ENCODE measurements at regions not wholly inside any gene's neighbourhood (a gene's known extent, or its start where the extent isn't known, plus 50 kb on each side); places are given as distances from the start of the nearest gene placed in this dataset.

GRCh38 chr5:105947461-105947860 lies 1723.3 kb downstream of the EFNA5 start:
- no peak for DNase-seq

- no peak for DNase-seq
These were observed 1725.3 kb downstream of the EFNA5 start for GRCh38 chr5:105945203-105945972.

- no peak for DNase-seq
These were observed 1730.6 kb downstream of the EFNA5 start for GRCh38 chr5:105940181-105940580.

- DNase-seq: no peak
These were observed 1736.6 kb downstream of the EFNA5 start for GRCh38 chr5:105934171-105934570.

GRCh38 chr5:105931881-105932421 lies 1738.8 kb downstream of the EFNA5 start:
- no peak for DNase-seq

- DNase-seq: no peak
These were observed 1740.9 kb downstream of the EFNA5 start for GRCh38 chr5:105929858-105930257.

- no peak for DNase-seq
These were observed 1746.4 kb downstream of the EFNA5 start for GRCh38 chr5:105924366-105924765.

GRCh38 chr5:105922574-105922973 lies 1748.2 kb downstream of the EFNA5 start:
- no peak for DNase-seq

GRCh38 chr5:105922080-105922479 lies 1748.7 kb downstream of the EFNA5 start:
- DNase-seq: no peak

- no peak for DNase-seq
These were observed 1753.5 kb downstream of the EFNA5 start for GRCh38 chr5:105917189-105917588.

GRCh38 chr5:105907016-105907415 lies 1763.7 kb downstream of the EFNA5 start:
- no peak for DNase-seq

GRCh38 chr5:105905392-105905791 lies 1765.3 kb downstream of the EFNA5 start:
- no peak for DNase-seq

- DNase-seq: no peak
These were observed 1767.7 kb downstream of the EFNA5 start for GRCh38 chr5:105903069-105903468.

GRCh38 chr5:105899726-105900125 lies 1771.0 kb downstream of the EFNA5 start:
- DNase-seq: no peak

- no peak for DNase-seq
These were observed 1772.6 kb downstream of the EFNA5 start for GRCh38 chr5:105898183-105898582.

GRCh38 chr5:105885266-105885665 lies 1785.5 kb downstream of the EFNA5 start:
- DNase-seq: no peak

GRCh38 chr5:105882956-105883481 lies 1787.7 kb downstream of the EFNA5 start:
- DNase-seq: no peak

GRCh38 chr5:105878402-105878801 lies 1792.3 kb downstream of the EFNA5 start:
- DNase-seq: no peak

GRCh38 chr5:105877592-105877991 lies 1793.1 kb downstream of the EFNA5 start:
- no peak for DNase-seq

GRCh38 chr5:105874316-105874715 lies 1796.4 kb downstream of the EFNA5 start:
- no peak for DNase-seq

GRCh38 chr5:105872569-105873270 lies 1798.0 kb downstream of the EFNA5 start:
- no peak for DNase-seq

- no peak for DNase-seq
These were observed 1802.5 kb downstream of the EFNA5 start for GRCh38 chr5:105868038-105868780.

GRCh38 chr5:105865834-105866233 lies 1804.9 kb downstream of the EFNA5 start:
- no peak for DNase-seq
